ENCODE measurements at regions not wholly inside any gene's neighbourhood (a gene's known extent, or its start where the extent isn't known, plus 50 kb on each side); places are given as distances from the start of the nearest gene placed in this dataset.

GRCh38 chr2:226317970-226318369 lies 481.6 kb downstream of the IRS1 start:
- TF ChIP-seq CTCF (conservative IDR thresholded peaks at IDR 0.05) (no peak), ZFX (IDR thresholded peaks at IDR 0.05) (no peak)
